ENCODE measurements at regions not wholly inside any gene's neighbourhood (a gene's known extent, or its start where the extent isn't known, plus 50 kb on each side); places are given as distances from the start of the nearest gene placed in this dataset.

DNA sequence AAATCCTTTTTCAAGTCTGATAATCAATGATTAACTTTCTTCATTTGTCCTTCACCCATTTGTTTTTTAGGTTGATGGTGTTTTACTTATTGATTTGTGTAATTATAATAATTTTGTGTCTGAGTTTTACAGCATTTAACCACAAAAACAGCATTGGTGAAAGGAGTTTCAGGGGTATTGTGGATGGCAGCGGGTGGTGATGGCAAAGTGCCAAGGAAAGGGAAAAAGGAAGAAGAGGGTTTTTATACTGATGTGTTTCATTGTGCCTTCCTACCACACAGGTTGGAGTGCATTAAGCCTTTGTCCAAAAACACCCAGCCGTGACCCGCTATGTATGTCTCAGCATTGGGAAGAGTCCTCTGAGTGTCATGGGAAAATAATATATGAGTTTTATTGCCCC lies 150.3 kb downstream of the DAD1 start:
- Histone ChIP-seq H3K27me3 (no peaks in the 10 kb centered on the region), H3K27ac (no peak overlapping the region), H3K36me3 (no peaks in the 10 kb centered on the region), H3K4me1 (no peaks in the 10 kb centered on the region), H3K9me3 (no peaks in the 10 kb centered on the region), H3K4me3 (no peak overlapping the region)
- no peak for TF ChIP-seq CTCF (IDR thresholded peaks at IDR 0.05)
- ATAC-seq (no peak), DNase-seq (no peak)
- intact Hi-C loops (cut with DNase I) = no loop called here

GRCh38 chr14:22434901-22435550 lies 154.0 kb downstream of the DAD1 start:
- Histone ChIP-seq H3K9me3 (no peaks in the 10 kb centered on the region), H3K36me3 (no peaks in the 10 kb centered on the region), H3K27me3 (no peaks in the 10 kb centered on the region), H3K4me3 (no peak overlapping the region), H3K27ac (no peak overlapping the region), H3K4me1 (peaks cover 15 to 18% of the 10 kb centered on the region in 2 donors)
- no peak for DNase-seq
- intact Hi-C loops (cut with DNase I) = no loop called here
- no peak for ATAC-seq
- TF ChIP-seq CTCF (IDR thresholded peaks at IDR 0.05) = no peak

DNA sequence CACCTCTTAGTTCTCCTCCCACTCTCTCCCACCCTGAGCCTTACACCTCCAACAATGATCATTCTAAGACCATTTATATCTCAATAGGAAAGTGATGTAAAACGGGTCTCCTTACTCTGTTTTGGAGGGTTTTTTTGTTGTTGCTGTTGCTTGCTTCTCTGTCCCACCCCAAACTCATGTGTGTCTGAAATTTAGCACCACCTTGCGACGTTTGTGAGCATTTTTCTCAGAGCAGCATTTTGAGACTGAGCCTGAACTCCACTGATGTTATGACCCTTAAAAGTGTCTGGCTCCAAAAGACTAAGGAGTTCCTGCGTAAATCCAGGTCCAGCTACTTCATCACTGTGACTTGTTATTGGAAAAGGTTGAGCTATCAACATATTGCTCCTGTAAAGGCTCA lies 155.0 kb downstream of the DAD1 start:
- Histone ChIP-seq H3K27me3 (no peaks in the 10 kb centered on the region), H3K4me3 (no peak overlapping the region), H3K27ac (no peak overlapping the region), H3K9me3 (no peaks in the 10 kb centered on the region), H3K36me3 (no peaks in the 10 kb centered on the region), H3K4me1 (peaks cover 17 to 28% of the 10 kb centered on the region in 2 donors)
- DNase-seq = no peak
- ATAC-seq = no peak
- intact Hi-C loops (cut with DNase I) = no loop called here
- no peak for TF ChIP-seq CTCF (IDR thresholded peaks at IDR 0.05)

DNA sequence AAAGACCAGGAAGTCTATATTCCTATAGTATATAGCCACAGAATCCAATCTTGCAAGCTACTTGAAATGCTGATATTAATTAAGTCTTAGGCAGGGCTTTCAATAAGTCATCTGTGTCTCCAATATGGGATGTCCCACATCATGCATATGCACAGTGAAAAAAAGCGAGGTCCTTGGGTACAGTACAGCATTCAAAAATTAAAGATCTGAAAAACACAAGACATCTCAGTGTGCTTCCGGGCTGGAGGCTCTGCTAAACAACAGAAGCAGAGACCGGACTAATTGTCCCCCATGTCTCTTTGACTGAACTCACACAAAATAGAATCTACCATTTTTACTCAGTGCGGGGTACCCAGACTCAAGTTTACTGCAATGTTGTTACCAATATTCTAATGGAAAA lies 156.0 kb downstream of the DAD1 start:
- Histone ChIP-seq H3K4me3 (no peak overlapping the region), H3K27ac (peak overlapping the region in 1 of 2 donors; percentile 19), H3K9me3 (no peaks in the 10 kb centered on the region), H3K36me3 (no peaks in the 10 kb centered on the region), H3K27me3 (no peaks in the 10 kb centered on the region), H3K4me1 (peaks cover 27 to 38% of the 10 kb centered on the region in 2 donors)
- TF ChIP-seq CTCF (IDR thresholded peaks at IDR 0.05) = no peak
- ATAC-seq = no peak
- no peak for DNase-seq
- intact Hi-C loops (cut with DNase I) = no loop called here

- no peak overlapping the region for H3K4me3 ChIP-seq
- H3K27ac ChIP-seq = peak overlapping the region in 1 of 2 donors; percentile 19
- H3K4me1 ChIP-seq = peaks cover 29 to 44% of the 10 kb centered on the region in 2 donors
- ATAC-seq (peak; percentile 81), DNase-seq (peak in 2 of 4 donors; percentile 79 to 92)
- TF ChIP-seq CTCF (IDR thresholded peaks at IDR 0.05) = no peak
- no peaks in the 10 kb centered on the region for H3K9me3 ChIP-seq
- intact Hi-C loops (cut with DNase I) = no loop called here
- no peaks in the 10 kb centered on the region for H3K36me3 ChIP-seq
- no peaks in the 10 kb centered on the region for H3K27me3 ChIP-seq
These were observed 156.6 kb downstream of the DAD1 start for GRCh38 chr14:22432348-22432976.

All from left lung (tissue), 4 donors.